Peyer's patch (tissue), 4 donors: ENCODE measurements at regions not wholly inside any gene's neighbourhood (a gene's known extent, or its start where the extent isn't known, plus 50 kb on each side); places are given as distances from the start of the nearest gene placed in this dataset.

ENCODE experiments used
- POLR2A ChIP-seq, 2 donors: fragments of 450-650 bp; IDR thresholded peaks; one replicate each; pipeline ENCODE4 v1.5.1; 2017; ENCODE audit warnings: antibody characterized with exemption in 2 of 2, mild to moderate bottlenecking in 2 of 2, moderate library complexity in 2 of 2
- TF ChIP-seq, protein P1 (sequence below), 6 experiments: fragments of 450-650 bp in 4 of 6; fragments of 200-600 bp in 2 of 6; sonication (generic) in 1 of 6; IDR thresholded peaks; one replicate each; pipeline ENCODE4 v1.5.1; 2017 to 2019; ENCODE audit warnings: antibody characterized with exemption in 6 of 6, mild to moderate bottlenecking in 3 of 6, moderate library complexity in 1 of 6

DNA sequence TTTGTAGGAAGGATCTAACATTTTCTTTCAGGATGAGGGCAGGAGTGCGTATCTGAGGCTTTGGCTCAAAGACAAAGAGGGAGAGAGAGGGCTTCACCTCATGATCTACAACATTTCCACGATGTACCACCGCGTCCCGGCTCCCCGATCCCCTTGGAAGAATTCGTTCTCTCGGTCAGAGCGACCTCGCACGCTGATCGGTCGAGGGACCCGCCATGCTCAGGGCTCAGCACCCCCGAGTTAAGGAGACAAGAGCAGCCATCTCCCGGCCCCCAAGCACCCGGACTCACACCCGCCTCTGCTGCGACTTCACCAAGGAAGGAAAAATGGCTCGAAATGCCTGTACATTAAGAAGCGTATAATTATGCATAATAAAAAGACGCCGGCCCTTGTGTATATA, 89.5 kb upstream of the RPL38 start:
- TF ChIP-seq, protein P1, sequence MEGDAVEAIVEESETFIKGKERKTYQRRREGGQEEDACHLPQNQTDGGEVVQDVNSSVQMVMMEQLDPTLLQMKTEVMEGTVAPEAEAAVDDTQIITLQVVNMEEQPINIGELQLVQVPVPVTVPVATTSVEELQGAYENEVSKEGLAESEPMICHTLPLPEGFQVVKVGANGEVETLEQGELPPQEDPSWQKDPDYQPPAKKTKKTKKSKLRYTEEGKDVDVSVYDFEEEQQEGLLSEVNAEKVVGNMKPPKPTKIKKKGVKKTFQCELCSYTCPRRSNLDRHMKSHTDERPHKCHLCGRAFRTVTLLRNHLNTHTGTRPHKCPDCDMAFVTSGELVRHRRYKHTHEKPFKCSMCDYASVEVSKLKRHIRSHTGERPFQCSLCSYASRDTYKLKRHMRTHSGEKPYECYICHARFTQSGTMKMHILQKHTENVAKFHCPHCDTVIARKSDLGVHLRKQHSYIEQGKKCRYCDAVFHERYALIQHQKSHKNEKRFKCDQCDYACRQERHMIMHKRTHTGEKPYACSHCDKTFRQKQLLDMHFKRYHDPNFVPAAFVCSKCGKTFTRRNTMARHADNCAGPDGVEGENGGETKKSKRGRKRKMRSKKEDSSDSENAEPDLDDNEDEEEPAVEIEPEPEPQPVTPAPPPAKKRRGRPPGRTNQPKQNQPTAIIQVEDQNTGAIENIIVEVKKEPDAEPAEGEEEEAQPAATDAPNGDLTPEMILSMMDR (IDR thresholded peaks at IDR 0.05) = no peak
- no peak for TF ChIP-seq POLR2A (IDR thresholded peaks at IDR 0.05)
